Keratinocyte (primary cell): ENCODE measurements at regions not wholly inside any gene's neighbourhood (a gene's known extent, or its start where the extent isn't known, plus 50 kb on each side); places are given as distances from the start of the nearest gene placed in this dataset.

Source experiments
- DNase-seq: peaks from one replicate; pipeline ENCODE4 v3.0.0-alpha.2; 2011; ENCODE audit warnings: low read depth, missing footprints, low spot score
- FAIRE-seq: peaks from 2 replicates; lab custom pipeline; 2011; peaks lifted over from hg19 to GRCh38; lab: Jason Lieb, UNC
- H2AFZ ChIP-seq: 2 replicates; pipeline ENCODE4 v1.6.0; 2012; ENCODE audit warnings: low read length, control low read depth, inconsistent platforms; ENCODE audit not compliant: control insufficient read depth
- H3K27ac ChIP-seq: 2 replicates; pipeline ENCODE4 v1.5.1; 2011; ENCODE audit warnings: low read length; ENCODE audit not compliant: control insufficient read depth, insufficient read depth
- H3K27me3 ChIP-seq: 3 replicates; pipeline ENCODE4 v1.6.0; 2011; ENCODE audit warnings: low read length; ENCODE audit not compliant: control insufficient read depth, insufficient read depth; ENCODE audit errors: extremely low read depth
- H3K36me3 ChIP-seq, 2 experiments: 2 replicates in 1 of 2; 3 replicates in 1 of 2; pipeline ENCODE4 v1.5.1; 2011; ENCODE audit warnings: low read length in 2 of 2, mild to moderate bottlenecking in 1 of 2; ENCODE audit not compliant: control insufficient read depth in 2 of 2, insufficient read depth in 2 of 2; ENCODE audit errors: extremely low read depth in 1 of 2
- H3K4me1 ChIP-seq: 3 replicates; pipeline ENCODE4 v1.5.1; 2011; ENCODE audit warnings: low read length; ENCODE audit not compliant: control insufficient read depth, insufficient read depth; ENCODE audit errors: extremely low read depth
- H3K4me2 ChIP-seq: 3 replicates; pipeline ENCODE4 v1.6.0; 2011; ENCODE audit warnings: low read depth, low read length; ENCODE audit not compliant: control insufficient read depth, insufficient read depth; ENCODE audit errors: extremely low read depth
- H3K4me3 ChIP-seq, 3 experiments: fragments of 200-600 bp in 1 of 3; sonication (generic) in 1 of 3; 2 replicates in 2 of 3; 3 replicates in 1 of 3; pipeline ENCODE4 v1.5.1; 2011 to 2016; ENCODE audit warnings: low read length in 3 of 3, mild to moderate bottlenecking in 3 of 3, control low read depth in 2 of 3, inconsistent platforms in 1 of 3, low read depth in 1 of 3, mixed read lengths in 1 of 3, mixed run types in 1 of 3, moderate library complexity in 1 of 3; ENCODE audit not compliant: control insufficient read depth in 2 of 3, insufficient read depth in 2 of 3; ENCODE audit errors: extremely low read depth in 1 of 3
- H3K79me2 ChIP-seq: 2 replicates; pipeline ENCODE4 v1.6.0; 2012; ENCODE audit warnings: low read length; ENCODE audit not compliant: control insufficient read depth, insufficient read depth
- H3K9ac ChIP-seq: 3 replicates; pipeline ENCODE4 v1.6.0; 2011; ENCODE audit warnings: low read length; ENCODE audit not compliant: control insufficient read depth, insufficient read depth; ENCODE audit errors: extremely low read depth
- H3K9me1 ChIP-seq: 3 replicates; pipeline ENCODE4 v1.6.0; 2011; ENCODE audit warnings: low read length; ENCODE audit not compliant: control insufficient read depth, insufficient read depth; ENCODE audit errors: extremely low read depth
- H3K9me3 ChIP-seq: 2 replicates; pipeline ENCODE4 v1.5.1; 2012; ENCODE audit warnings: low read depth, low read length; ENCODE audit not compliant: control insufficient read depth
- H4K20me1 ChIP-seq: 3 replicates; pipeline ENCODE4 v1.6.0; 2011; ENCODE audit warnings: low read length; ENCODE audit not compliant: control insufficient read depth, insufficient read depth; ENCODE audit errors: extremely low read depth
- CTCF ChIP-seq, 3 experiments: IDR thresholded peaks in 1 of 3; conservative IDR thresholded peaks in 1 of 3; optimal IDR thresholded peaks in 1 of 3; 2 replicates in 2 of 3; 3 replicates in 1 of 3; pipeline versions ENCODE3 to v1.5.1; 2011; ENCODE audit warnings: low read length in 3 of 3, mild to moderate bottlenecking in 3 of 3, moderate library complexity in 2 of 3, control low read depth in 1 of 3, inconsistent platforms in 1 of 3; ENCODE audit not compliant: insufficient read depth in 2 of 3; ENCODE audit errors: extremely low read depth in 1 of 3
- EZH2 ChIP-seq: IDR thresholded peaks from one replicate; pipeline ENCODE4 v1.6.1; 2012; ENCODE audit warnings: inconsistent platforms, mild to moderate bottlenecking, low read length, moderate library complexity
- dilution Hi-C: fragments of 300-500 bp; cut with MboI; formaldehyde crosslinking; loops from one replicate; pipeline ENCODE4 v1.7.0; 2020; ENCODE audit warnings: low sequenced_read_pairs; ENCODE audit not compliant: extremely low pct_ligation_motif_present

GRCh38 chr20:60378620-60379019 is 420.4 kb downstream of the CDH26 start:
- no peaks in the 10 kb centered on the region for H3K79me2 ChIP-seq
- H3K27ac ChIP-seq: no peak overlapping the region
- H4K20me1 ChIP-seq: no peaks in the 10 kb centered on the region
- dilution Hi-C loops: no loop called here
- no peaks in the 10 kb centered on the region for H3K27me3 ChIP-seq
- DNase-seq (no peak), FAIRE-seq (no peak)
- no peak for TF ChIP-seq EZH2
- no peak for TF ChIP-seq CTCF (optimal IDR thresholded peaks at IDR 0.05 in 1 of 3, IDR thresholded peaks at IDR 0.05 in 1 of 3, conservative IDR thresholded peaks at IDR 0.05 in 1 of 3; ENCODE audit: extremely low read depth in 1 of 3, insufficient read depth in 2 of 3, low read length in 3 of 3)
- H3K4me3 ChIP-seq: no peak overlapping the region
- no peak overlapping the region for H3K9ac ChIP-seq
- no peaks in the 10 kb centered on the region for H3K36me3 ChIP-seq
- no peaks in the 10 kb centered on the region for H3K9me3 ChIP-seq
- no peaks in the 10 kb centered on the region for H3K4me1 ChIP-seq
- no peaks in the 10 kb centered on the region for H3K9me1 ChIP-seq
- no peak overlapping the region for H3K4me2 ChIP-seq
- no peak overlapping the region for H2AFZ ChIP-seq

GRCh38 chr20:60381643-60382400 is 423.6 kb downstream of the CDH26 start:
- no peak overlapping the region for H3K9ac ChIP-seq
- FAIRE-seq (no peak), DNase-seq (no peak)
- no peaks in the 10 kb centered on the region for H3K9me3 ChIP-seq
- H3K79me2 ChIP-seq: no peaks in the 10 kb centered on the region
- H3K4me2 ChIP-seq: no peak overlapping the region
- TF ChIP-seq CTCF (optimal IDR thresholded peaks at IDR 0.05 in 1 of 3, IDR thresholded peaks at IDR 0.05 in 1 of 3, conservative IDR thresholded peaks at IDR 0.05 in 1 of 3; ENCODE audit: extremely low read depth in 1 of 3, insufficient read depth in 2 of 3, low read length in 3 of 3) (no peak), EZH2 (no peak)
- H3K4me1 ChIP-seq: no peaks in the 10 kb centered on the region
- no peaks in the 10 kb centered on the region for H3K27me3 ChIP-seq
- no peaks in the 10 kb centered on the region for H3K9me1 ChIP-seq
- H4K20me1 ChIP-seq: no peaks in the 10 kb centered on the region
- H3K36me3 ChIP-seq: no peaks in the 10 kb centered on the region
- dilution Hi-C loops: no loop called here
- no peak overlapping the region for H3K4me3 ChIP-seq
- H3K27ac ChIP-seq: no peak overlapping the region
- H2AFZ ChIP-seq: no peak overlapping the region
